Gastroesophageal sphincter (tissue), 3 donors: ENCODE measurements at regions not wholly inside any gene's neighbourhood (a gene's known extent, or its start where the extent isn't known, plus 50 kb on each side); places are given as distances from the start of the nearest gene placed in this dataset.

ENCODE experiments used
- CTCF ChIP-seq, 4 experiments: fragments of 200-600 bp in 2 of 4; fragments of 450-650 bp in 2 of 4; sonication (generic) in 1 of 4; IDR thresholded peaks; one replicate each; pipeline ENCODE4 v1.5.1; 2017 to 2019; ENCODE audit warnings: antibody characterized with exemption in 4 of 4, mild to moderate bottlenecking in 2 of 4, moderate library complexity in 2 of 4
- POLR2A ChIP-seq, 2 donors: fragments of 450-650 bp; IDR thresholded peaks; one replicate each; pipeline ENCODE4 v1.6.1; 2017; ENCODE audit warnings: antibody characterized with exemption in 2 of 2, mild to moderate bottlenecking in 2 of 2, moderate library complexity in 1 of 2

GRCh38 chr7:17546189-17546588 lies 247.7 kb downstream of the AHR start:
- TF ChIP-seq POLR2A (IDR thresholded peaks at IDR 0.05) = no peak
- no peak for TF ChIP-seq CTCF (IDR thresholded peaks at IDR 0.05)
